ENCODE measurements at regions not wholly inside any gene's neighbourhood (a gene's known extent, or its start where the extent isn't known, plus 50 kb on each side); places are given as distances from the start of the nearest gene placed in this dataset.

DNA sequence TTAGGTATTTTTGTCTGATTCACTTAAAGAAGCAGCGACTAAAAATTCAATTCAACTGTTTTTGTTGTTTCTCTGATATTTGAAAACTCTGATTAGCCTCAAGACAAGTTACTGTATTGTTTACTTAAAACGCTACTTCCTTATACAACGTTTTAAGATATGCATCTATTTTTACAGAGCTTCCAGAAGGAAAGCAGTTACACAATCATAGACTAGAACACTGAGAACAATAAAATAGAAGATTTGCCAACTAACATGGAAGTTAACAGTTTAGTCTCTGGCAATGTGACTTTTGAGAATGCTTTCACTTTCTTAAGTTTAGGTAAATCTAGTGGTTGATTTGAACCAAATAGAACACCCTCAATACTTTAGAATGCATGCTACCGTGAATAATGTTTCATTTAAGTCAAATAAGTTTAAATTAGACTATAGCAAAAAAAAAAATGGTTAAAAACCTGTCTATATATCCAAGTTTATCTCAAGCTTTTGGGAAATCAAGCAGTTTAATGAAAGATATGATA, 614.8 kb downstream of the DACH1 start:
- TF ChIP-seq GATA2 (IDR thresholded peaks at IDR 0.05; ENCODE audit: low read depth, low read length) (no peak), GATA3 (IDR thresholded peaks at IDR 0.05; ENCODE audit: low read depth, low read length) (no peak)
